H9 (cell line): ENCODE measurements at regions not wholly inside any gene's neighbourhood (a gene's known extent, or its start where the extent isn't known, plus 50 kb on each side); places are given as distances from the start of the nearest gene placed in this dataset.

ENCODE experiments used
- DNase-seq: peaks from one replicate; pipeline ENCODE4 v3.0.0-alpha.2; 2017
- H2AFZ ChIP-seq: one replicate; pipeline ENCODE4 v1.6.1; 2013; ENCODE audit warnings: mild to moderate bottlenecking, low read length, control low read depth, moderate library complexity
- H2AK5ac ChIP-seq: 2 replicates; pipeline ENCODE4 v1.6.1; 2013; ENCODE audit warnings: low read length, control low read depth, mixed read lengths; ENCODE audit not compliant: insufficient read length
- H2BK120ac ChIP-seq: one replicate; pipeline ENCODE4 v1.6.1; 2013; ENCODE audit warnings: low read depth, mild to moderate bottlenecking, low read length, control low read depth, inconsistent platforms; ENCODE audit not compliant: poor library complexity, severe bottlenecking
- H2BK12ac ChIP-seq: 2 replicates; pipeline ENCODE4 v1.6.1; 2013; ENCODE audit warnings: low read length, control low read depth, mixed read lengths, low read depth; ENCODE audit not compliant: insufficient read length
- H2BK15ac ChIP-seq: 2 replicates; pipeline ENCODE4 v1.6.1; 2013; ENCODE audit warnings: low read depth, low read length, control low read depth
- H2BK20ac ChIP-seq: one replicate; pipeline ENCODE4 v1.6.1; 2013; ENCODE audit warnings: low read depth, mild to moderate bottlenecking, low read length, control low read depth, inconsistent platforms; ENCODE audit not compliant: poor library complexity, severe bottlenecking
- H2BK5ac ChIP-seq: 2 replicates; pipeline ENCODE4 v1.6.1; 2013; ENCODE audit warnings: low read length, control low read depth, mixed read lengths; ENCODE audit not compliant: insufficient read length
- H3K14ac ChIP-seq: 2 replicates; pipeline ENCODE4 v1.6.1; 2013; ENCODE audit warnings: low read length, control low read depth; ENCODE audit not compliant: insufficient read depth
- H3K18ac ChIP-seq: 2 replicates; pipeline ENCODE4 v1.6.1; 2013; ENCODE audit warnings: low read depth, mild to moderate bottlenecking, mixed read lengths, low read length, control low read depth; ENCODE audit not compliant: insufficient read length
- H3K23ac ChIP-seq: 2 replicates; pipeline ENCODE4 v1.6.1; 2013; ENCODE audit warnings: low read length, control low read depth, mixed read lengths, low read depth; ENCODE audit not compliant: insufficient read length
- H3K23me2 ChIP-seq: 2 replicates; pipeline ENCODE4 v1.6.1; 2013; ENCODE audit warnings: low read depth, mild to moderate bottlenecking, mixed read lengths, low read length, control low read depth; ENCODE audit not compliant: insufficient read length, poor library complexity, severe bottlenecking
- H3K27ac ChIP-seq: 2 replicates; pipeline ENCODE4 v1.5.1; 2013; ENCODE audit warnings: low read length, control low read depth, mixed read lengths, low read depth; ENCODE audit not compliant: insufficient read length
- H3K27me3 ChIP-seq: 2 replicates; pipeline ENCODE4 v1.6.1; 2013; ENCODE audit warnings: low read length, control low read depth, inconsistent platforms; ENCODE audit not compliant: insufficient read depth
- H3K4ac ChIP-seq: 2 replicates; pipeline ENCODE4 v1.6.1; 2013; ENCODE audit warnings: low read depth, mild to moderate bottlenecking, control low read depth, inconsistent platforms, low read length, moderate library complexity
- H3K4me1 ChIP-seq: 2 replicates; pipeline ENCODE4 v1.6.1; 2013; ENCODE audit warnings: low read length, control low read depth, inconsistent platforms; ENCODE audit not compliant: insufficient read depth
- H3K4me2 ChIP-seq: 2 replicates; pipeline ENCODE4 v1.6.1; 2013; ENCODE audit warnings: low read length, control low read depth, mixed read lengths; ENCODE audit not compliant: insufficient read length, insufficient read depth
- H3K56ac ChIP-seq: 2 replicates; pipeline ENCODE4 v1.6.1; 2013; ENCODE audit warnings: low read depth, mild to moderate bottlenecking, mixed read lengths, low read length, control low read depth; ENCODE audit not compliant: insufficient read length
- H3K79me1 ChIP-seq: 2 replicates; pipeline ENCODE4 v1.6.1; 2013; ENCODE audit warnings: low read depth, mild to moderate bottlenecking, moderate library complexity, low read length, control low read depth, inconsistent platforms; ENCODE audit not compliant: insufficient read depth, poor library complexity, severe bottlenecking
- H3K79me2 ChIP-seq: 2 replicates; pipeline ENCODE4 v1.6.1; 2013; ENCODE audit warnings: low read length, control low read depth, inconsistent platforms; ENCODE audit not compliant: insufficient read depth
- H3K9ac ChIP-seq: 2 replicates; pipeline ENCODE4 v1.6.1; 2013; ENCODE audit warnings: low read length, control low read depth, mixed read lengths; ENCODE audit not compliant: insufficient read length; ENCODE audit errors: extremely low read depth
- H3K9me3 ChIP-seq: one replicate; pipeline ENCODE4 v1.6.1; 2013; ENCODE audit warnings: low read depth, low read length, inconsistent platforms; ENCODE audit not compliant: control insufficient read depth
- H3T11ph ChIP-seq: one replicate; pipeline ENCODE4 v1.6.1; 2013; ENCODE audit warnings: mild to moderate bottlenecking, low read length, control low read depth, inconsistent platforms
- H4K20me1 ChIP-seq: one replicate; pipeline ENCODE4 v1.6.1; 2013; ENCODE audit not compliant: control insufficient read depth, insufficient read length, insufficient read depth
- H4K5ac ChIP-seq: 2 replicates; pipeline ENCODE4 v1.6.1; 2013; ENCODE audit warnings: low read depth, mild to moderate bottlenecking, mixed read lengths, low read length, control low read depth; ENCODE audit not compliant: insufficient read length
- H4K8ac ChIP-seq: replicated peaks from 2 replicates; pipeline ENCODE4 v1.6.1; 2013; ENCODE audit warnings: low read length, control low read depth, mixed read lengths, low read depth; ENCODE audit not compliant: insufficient read length
- H4K91ac ChIP-seq: 2 replicates; pipeline ENCODE4 v1.6.1; 2013; ENCODE audit warnings: low read depth, mild to moderate bottlenecking, moderate library complexity, mixed read lengths, low read length, control low read depth; ENCODE audit not compliant: insufficient read length
- H3K27ac Mint-ChIP-seq, 3 experiments: 2 replicates in 2 of 3; 3 replicates in 1 of 3; pipeline ENCODE4 v1.8.0; 2020 to 2021; ENCODE audit warnings: mixed read lengths in 3 of 3, mild to moderate bottlenecking in 1 of 3, moderate library complexity in 1 of 3
- H3K27me3 Mint-ChIP-seq: 2 replicates; pipeline ENCODE4 v1.8.0; 2021; ENCODE audit warnings: low read depth, mild to moderate bottlenecking, moderate library complexity, mixed read lengths
- H3K36me3 Mint-ChIP-seq, 3 experiments: 2 replicates in 2 of 3; 3 replicates in 1 of 3; pipeline ENCODE4 v1.8.0; 2020 to 2021; ENCODE audit warnings: low read depth in 3 of 3, mixed read lengths in 3 of 3; ENCODE audit not compliant: insufficient read depth in 1 of 3
- H3K4me1 Mint-ChIP-seq, 2 experiments: 2 replicates each; pipeline ENCODE4 v1.8.0; 2020; ENCODE audit warnings: mixed read lengths in 2 of 2
- H3K4me3 Mint-ChIP-seq, 2 experiments: 2 replicates in 1 of 2; 3 replicates in 1 of 2; pipeline ENCODE4 v1.8.0; 2020 to 2021; ENCODE audit warnings: mild to moderate bottlenecking in 2 of 2, mixed read lengths in 2 of 2, moderate library complexity in 1 of 2
- H3K9me3 Mint-ChIP-seq, 2 experiments: 2 replicates in 1 of 2; 3 replicates in 1 of 2; pipeline ENCODE4 v1.8.0; 2020; ENCODE audit warnings: mild to moderate bottlenecking in 2 of 2, mixed read lengths in 2 of 2, moderate library complexity in 1 of 2
- CTCF ChIP-seq: fragments of 200-600 bp; sonication (generic); conservative IDR thresholded peaks from 3 replicates; pipeline ENCODE4 v1.8.0; 2021; ENCODE audit warnings: antibody characterized with exemption, mild to moderate bottlenecking
- WGBS: extraction: QIAGEN DNeasy Blood & Tissue Kit; methylation state at CpG from one replicate; pipeline ENCODE4 v1.1.7; 2013; ENCODE audit warnings: missing lambda C conversion rate, low lambda C conversion rate, mixed read lengths; ENCODE audit not compliant: insufficient read length; ENCODE audit errors: extremely low coverage; 5-methylcytosine and 5-hydroxymethylcytosine counted together

GRCh38 chr2:42971947-42972736 is 179.8 kb upstream of the HAAO start:
- H2AK5ac ChIP-seq = no peak overlapping the region
- no CpG with 5 or more reads among the region's 7 CpGs for WGBS
- H3K4ac ChIP-seq = no peak overlapping the region

More at GRCh38 chr2:42971947-42972736, 179.8 kb upstream of the HAAO start:
- Histone ChIP-seq H3K23me2 (peaks cover 3% of the 10 kb centered on the region), H3K79me1 (no peaks in the 10 kb centered on the region), H2BK12ac (no peak overlapping the region), H3K9ac (no peak overlapping the region), H3K27me3 (no peaks in the 10 kb centered on the region), H2BK120ac (no peak overlapping the region), H4K8ac (no peak overlapping the region), H4K91ac (no peak overlapping the region), H3K79me2 (no peaks in the 10 kb centered on the region), H4K5ac (no peak overlapping the region), H2BK15ac (no peak overlapping the region), H3T11ph (no peak overlapping the region), H3K18ac (no peak overlapping the region), H3K4me1 (no peaks in the 10 kb centered on the region), H2AFZ (no peak overlapping the region), H3K56ac (no peak overlapping the region), H3K23ac (no peak overlapping the region), H3K4me2 (no peak overlapping the region), H3K9me3 (no peaks in the 10 kb centered on the region), H2BK20ac (no peak overlapping the region), H2BK5ac (no peak overlapping the region), H3K27ac (no peak overlapping the region), H3K14ac (no peak overlapping the region), H4K20me1 (no peaks in the 10 kb centered on the region)
- no peak for TF ChIP-seq CTCF
- peaks cover 15 to 17% of the 10 kb centered on the region in 2 experiments for H3K4me1 Mint-ChIP-seq
- no peak overlapping the region for H3K4me3 Mint-ChIP-seq
- H3K27ac Mint-ChIP-seq = 0 out of 7 replicates have a peak overlapping the region, but pooled peaks of 1 of the 3 experiments have one; percentile 1
- peaks cover 2% of the 10 kb centered on the region for H3K27me3 Mint-ChIP-seq
- H3K36me3 Mint-ChIP-seq = no peaks in the 10 kb centered on the region
- no peaks in the 10 kb centered on the region; a peak in 1 of 5 replicates for H3K9me3 Mint-ChIP-seq
- DNase-seq = no peak
